ENCODE measurements at regions not wholly inside any gene's neighbourhood (a gene's known extent, or its start where the extent isn't known, plus 50 kb on each side); places are given as distances from the start of the nearest gene placed in this dataset.
A peak's percentile ranks its signal among the peaks of the same experiment; 100 is the strongest.
"Not testable (repeated sequence)": the region's sequence is repeated elsewhere in the genome, so short reads cannot be mapped to it uniquely, and the experiment has no call there.

DNA sequence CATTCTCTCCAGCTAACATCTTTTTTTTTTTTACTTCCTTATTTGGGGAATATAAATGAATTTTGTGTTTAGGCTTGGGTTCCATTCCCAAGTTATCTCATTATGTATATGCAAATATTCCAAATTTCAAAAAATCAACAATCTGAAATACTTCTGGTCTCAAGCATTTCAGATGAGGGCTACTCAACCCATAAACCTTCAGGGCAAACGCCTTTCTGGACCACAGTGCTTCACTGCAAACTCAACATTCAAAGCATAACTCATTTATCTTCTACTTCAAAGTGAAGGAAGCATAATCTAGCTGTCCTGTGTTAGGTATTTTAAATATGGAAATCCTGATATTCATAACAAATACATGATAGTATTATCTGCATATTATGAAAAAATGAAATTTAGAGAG, 161.7 kb upstream of the PGR start:
- no peak for DNase-seq

GRCh38 chr11:101288392-101288791, 158.8 kb upstream of the PGR start:
- no peak for DNase-seq

GRCh38 chr11:101279728-101280127, 150.1 kb upstream of the PGR start:
- DNase-seq: no peak

- DNase-seq: no peak
Measured at GRCh38 chr11:101278286-101278685, 148.7 kb upstream of the PGR start.

DNA sequence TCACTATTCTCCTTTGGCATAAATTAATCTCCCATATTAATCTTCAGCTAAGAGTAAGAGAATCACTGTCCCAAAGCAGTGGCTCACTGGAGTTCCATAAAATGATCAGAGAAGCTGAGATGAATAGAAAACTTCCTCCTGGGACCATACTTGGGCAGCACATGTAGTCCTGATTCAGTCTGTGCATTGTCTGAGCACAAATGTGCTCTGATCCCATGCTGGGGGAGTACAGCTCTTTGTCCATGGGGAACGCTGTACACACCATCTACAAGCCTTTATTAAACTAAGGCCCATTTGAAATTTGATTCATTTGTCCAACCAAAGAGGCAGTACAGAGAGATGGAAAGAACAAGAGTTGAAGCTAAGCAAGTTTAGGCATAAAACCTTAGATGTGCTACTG, 147.4 kb upstream of the PGR start:
- no peak for DNase-seq

DNA sequence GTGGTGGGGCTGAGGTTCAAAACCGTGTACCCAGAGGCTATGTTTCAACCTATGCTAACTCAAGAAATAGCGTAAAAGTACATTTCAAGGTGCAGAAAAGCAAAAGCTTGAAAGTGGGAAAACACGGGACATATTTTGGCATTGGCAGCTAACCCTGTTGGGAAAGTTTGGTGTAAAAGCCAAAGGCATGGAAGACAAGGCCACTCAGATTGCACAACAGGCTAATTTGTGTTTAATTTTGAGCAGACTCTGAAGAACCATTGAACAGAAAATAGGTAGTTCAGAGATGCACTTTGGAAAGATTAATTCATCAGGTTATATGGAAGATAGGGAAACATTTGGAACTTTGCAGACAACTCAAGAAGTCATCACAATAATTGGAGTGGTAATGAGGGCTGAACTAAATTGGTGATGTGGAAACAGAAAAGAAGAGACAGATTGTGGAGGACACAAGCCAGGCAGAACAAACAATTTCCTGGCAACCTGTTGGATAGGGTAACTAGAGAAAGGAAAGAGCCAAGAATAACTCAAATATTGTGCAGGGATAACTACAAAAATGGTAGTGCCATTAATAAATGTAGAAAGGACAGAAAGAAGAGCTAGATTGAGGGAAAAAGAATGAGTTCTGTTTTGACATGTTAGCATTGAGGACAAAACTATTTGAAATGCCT, 140.5 kb upstream of the PGR start:
- no peak for DNase-seq

GRCh38 chr11:101269390-101269789, 139.8 kb upstream of the PGR start:
- no peak for DNase-seq

DNA sequence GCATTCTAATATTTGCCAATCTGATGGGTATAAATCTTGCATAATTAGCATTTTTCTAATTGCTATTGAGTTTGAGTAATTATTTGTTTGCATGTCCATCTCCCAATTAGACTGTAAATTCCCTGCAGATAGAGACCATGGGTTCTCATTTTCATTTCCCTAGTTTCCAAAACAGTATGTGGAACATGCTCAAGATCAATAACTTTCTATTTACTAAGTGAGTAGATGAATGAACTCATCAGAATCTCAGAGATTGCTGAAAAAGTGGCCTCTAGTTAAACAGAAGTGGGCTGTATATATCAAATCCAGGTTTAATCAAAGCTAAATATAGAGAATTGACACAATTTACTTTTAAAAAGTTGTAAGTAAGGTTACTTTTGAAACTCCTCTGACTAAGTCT, 138.0 kb upstream of the PGR start:
- no peak for DNase-seq

DNA sequence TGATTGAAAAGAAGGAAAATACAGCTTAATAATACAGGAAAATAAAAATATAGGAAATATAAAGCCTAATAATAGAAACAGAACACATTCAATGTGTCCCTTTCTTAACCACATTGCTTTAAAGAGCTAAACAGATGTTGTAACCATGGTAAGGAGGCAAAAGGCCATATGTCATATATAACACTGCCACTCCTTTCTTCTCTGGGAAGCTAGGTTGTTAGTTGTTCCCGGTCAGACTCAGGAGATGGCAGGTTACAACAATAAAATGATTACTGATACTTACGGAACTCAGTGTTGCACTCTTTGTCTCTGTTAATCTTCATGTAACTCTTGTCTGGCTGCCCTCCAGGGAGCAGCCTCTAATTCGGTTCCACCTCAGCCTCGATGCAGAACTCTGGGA, 134.7 kb upstream of the PGR start:
- DNase-seq: no peak

DNA sequence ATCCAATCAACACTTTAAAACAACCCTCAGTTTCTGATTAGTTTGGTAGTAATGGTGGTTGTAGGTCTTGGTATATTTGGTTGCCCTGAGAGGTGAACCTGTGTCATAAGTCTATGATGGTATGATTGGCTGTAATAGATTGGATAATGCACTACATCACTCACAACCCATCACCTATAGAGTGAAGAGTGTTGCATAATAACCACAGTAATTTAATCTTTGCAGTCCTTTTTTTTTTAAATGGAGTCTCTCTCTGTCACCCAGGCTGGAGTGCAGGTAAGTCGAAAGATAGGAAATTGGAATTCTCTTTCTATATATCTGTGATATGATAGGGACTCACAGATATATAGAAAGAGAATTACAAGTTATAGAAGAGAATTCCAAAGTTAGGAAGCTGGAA, 133.4 kb upstream of the PGR start:
- DNase-seq: no peak

GRCh38 chr11:101262258-101262657, 132.6 kb upstream of the PGR start:
- DNase-seq: no peak

GRCh38 chr11:101255036-101255435, 125.4 kb upstream of the PGR start:
- DNase-seq: no peak

GRCh38 chr11:101254037-101254436, 124.4 kb upstream of the PGR start:
- DNase-seq: peak; percentile 28

DNA sequence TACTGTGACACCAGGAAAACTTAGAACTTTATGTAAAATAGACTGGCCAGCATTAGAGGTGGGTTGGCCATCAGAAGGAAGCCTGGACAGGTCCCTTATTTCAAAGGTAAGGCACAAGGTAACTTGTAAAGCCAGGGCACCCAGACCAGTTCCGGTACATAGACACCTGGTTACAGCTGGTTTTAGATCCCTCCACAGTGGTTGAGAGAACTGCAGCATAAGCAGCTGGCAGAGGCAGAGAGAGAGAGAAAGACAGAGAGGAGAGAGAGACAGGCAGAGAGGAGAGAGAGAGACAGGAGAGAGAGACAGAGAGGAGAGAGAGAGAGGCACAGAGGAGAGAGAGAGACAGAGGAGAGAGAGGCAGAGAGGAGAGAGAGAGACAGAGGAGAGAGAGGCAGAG, 116.0 kb upstream of the PGR start:
- not testable (repeated sequence) for DNase-seq

- not testable (repeated sequence) for DNase-seq
Measured at GRCh38 chr11:101245081-101245480, 115.5 kb upstream of the PGR start.

DNA sequence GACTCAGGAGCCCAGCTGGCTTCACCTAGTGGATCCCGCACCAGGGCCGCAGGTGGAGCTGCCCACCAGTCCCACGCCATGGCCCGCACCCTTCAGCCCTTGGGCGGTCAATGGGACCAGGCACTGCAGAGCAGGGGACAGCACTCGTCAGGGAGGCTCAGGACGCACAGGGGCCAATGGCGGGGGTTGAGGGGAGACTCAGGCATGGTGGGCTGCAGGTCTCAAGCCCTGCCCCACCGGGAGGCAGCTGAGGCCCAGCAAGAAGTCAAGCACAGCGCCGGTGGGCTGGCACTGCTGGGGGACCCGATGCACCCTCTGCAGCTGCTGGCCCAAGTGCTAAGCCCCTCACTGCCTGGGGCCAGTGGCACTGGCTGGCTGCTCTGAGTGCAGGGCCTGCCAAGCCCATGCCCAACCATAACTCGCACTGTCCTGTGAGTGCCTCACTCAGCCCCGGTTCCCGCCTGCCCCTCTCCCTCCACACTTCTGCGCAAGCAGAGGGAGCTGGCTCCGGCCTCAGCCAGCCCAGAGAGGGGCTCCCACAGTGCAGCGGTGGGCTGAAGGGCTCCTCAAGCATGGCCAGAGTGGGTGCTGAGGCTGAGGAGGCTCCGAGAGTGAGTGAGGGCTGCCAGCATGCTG, 111.7 kb upstream of the PGR start:
- DNase-seq: no peak

DNA sequence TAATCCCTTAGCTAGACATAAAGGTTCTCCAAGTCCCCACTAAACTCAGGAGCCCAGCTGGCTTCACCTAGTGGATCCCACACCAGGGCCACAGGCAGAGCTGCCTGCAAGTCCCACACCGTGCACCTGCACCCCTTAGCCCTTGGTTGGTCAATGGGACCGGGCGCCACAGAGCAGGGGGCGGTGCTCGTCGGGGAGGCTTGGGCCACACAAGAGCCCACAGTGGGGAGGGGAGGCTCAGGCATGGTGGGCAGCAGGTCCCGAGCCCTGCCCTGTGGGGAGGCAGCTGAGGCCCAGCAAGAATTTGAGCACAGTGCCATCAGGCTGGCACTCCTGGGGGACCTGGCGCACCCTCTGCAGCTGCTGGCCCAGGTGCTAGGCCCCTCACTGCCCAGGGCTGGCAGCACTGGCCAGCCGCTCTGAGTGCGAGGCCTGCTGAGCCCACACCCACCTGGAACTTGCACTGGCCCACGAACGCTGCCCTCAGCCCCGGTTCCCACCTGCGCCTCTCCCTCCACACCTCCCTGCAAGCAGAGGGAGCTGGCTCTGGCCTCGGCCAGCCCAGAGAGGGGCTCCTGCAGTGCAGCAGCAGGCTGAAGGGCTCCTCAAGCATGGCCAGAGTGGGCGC, 101.7 kb upstream of the PGR start:
- not testable (repeated sequence) for DNase-seq

- no peak for DNase-seq
Measured at GRCh38 chr11:101226617-101227016, 97.0 kb upstream of the PGR start.

DNA sequence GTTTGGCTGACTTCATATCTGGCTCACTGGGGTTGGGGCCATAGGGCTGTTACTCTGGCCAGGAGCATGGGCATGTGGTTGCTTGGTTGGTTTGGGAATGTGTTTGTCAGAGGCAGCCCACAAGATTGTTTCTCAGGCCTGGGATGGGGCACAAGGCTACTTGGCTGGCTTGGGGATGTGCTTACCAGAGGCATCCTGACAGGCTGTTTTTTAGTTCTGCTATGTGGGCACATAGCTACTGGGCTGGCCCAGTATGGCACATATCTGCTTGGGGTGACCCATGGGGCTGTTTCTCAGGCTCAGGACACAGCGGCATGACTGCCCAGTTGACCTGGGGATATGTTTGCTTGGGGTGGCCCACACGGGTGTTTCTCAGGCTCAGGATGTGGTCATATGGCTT, 94.6 kb upstream of the PGR start:
- DNase-seq: no peak

DNA sequence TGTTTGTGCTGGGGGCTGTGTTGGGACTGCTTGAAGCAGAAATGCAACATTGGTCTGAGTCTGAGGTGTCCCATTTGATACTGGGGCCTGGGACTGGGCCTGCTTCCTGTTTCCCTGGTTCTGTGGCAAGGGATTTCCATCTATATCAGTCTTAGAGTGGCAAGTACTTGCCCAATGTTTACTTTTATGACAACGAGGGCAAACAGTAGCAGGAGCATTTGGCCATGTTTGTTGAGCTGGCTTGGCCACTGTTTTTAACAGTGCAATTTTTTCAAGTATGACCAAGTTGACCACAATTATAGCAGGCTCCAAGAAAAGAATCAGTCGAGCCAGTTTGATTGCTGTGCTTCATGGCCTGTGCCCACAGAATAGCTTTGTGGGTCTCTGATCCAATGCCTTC, 88.5 kb upstream of the PGR start:
- DNase-seq: not testable (repeated sequence)

GRCh38 chr11:101216091-101216490, 86.5 kb upstream of the PGR start:
- DNase-seq: not testable (repeated sequence)

GRCh38 chr11:101215069-101215468, 85.5 kb upstream of the PGR start:
- no peak for DNase-seq

GRCh38 chr11:101211407-101211975, 81.9 kb upstream of the PGR start:
- no peak for DNase-seq

- no peak for DNase-seq
Measured at GRCh38 chr11:101202614-101203013, 73.0 kb upstream of the PGR start.

All from kidney glomerular epithelial cell (primary cell).